HS-5 (cell line): ENCODE measurements at regions not wholly inside any gene's neighbourhood (a gene's known extent, or its start where the extent isn't known, plus 50 kb on each side); places are given as distances from the start of the nearest gene placed in this dataset.

Source experiments
- DNase-seq: peaks from one replicate; pipeline ENCODE4 v3.0.0-alpha.2; 2012; ENCODE audit warnings: low read depth

DNA sequence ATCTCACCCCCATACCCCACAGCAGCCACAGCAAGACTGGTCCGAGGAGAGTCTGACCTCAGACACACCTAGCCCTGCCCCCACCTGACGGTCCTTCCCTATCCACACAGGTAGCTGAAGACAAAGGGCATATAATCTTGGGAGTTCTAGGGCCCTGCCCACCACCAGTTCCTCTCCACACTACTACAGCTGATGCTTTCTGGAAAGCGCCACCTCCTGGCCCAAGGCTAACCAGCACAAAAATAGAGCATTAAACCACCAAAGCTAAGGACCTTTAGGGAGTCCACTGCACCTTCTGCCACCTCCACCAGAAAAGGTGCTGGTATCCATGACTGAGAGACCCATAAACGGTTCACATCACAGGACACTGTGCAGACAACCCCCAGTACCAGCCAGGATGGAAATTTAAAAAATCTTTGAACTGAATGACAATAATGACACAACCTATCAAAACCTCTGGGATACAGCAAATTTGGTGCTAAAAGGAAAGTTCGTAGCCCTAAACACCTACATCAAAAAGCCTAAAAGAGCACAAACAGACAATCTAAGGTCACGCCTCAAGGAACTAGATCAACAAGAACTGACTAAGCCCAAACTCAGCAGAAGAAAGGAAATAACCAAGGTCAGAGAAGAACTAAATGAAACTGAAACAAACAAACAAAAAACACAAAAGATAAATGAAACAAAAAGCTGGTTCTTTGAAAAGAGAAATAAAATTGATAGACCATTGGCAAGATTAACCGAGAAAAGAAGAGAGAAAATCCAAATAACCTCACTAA, 122.1 kb upstream of the TPRG1 start:
- no peak for DNase-seq

DNA sequence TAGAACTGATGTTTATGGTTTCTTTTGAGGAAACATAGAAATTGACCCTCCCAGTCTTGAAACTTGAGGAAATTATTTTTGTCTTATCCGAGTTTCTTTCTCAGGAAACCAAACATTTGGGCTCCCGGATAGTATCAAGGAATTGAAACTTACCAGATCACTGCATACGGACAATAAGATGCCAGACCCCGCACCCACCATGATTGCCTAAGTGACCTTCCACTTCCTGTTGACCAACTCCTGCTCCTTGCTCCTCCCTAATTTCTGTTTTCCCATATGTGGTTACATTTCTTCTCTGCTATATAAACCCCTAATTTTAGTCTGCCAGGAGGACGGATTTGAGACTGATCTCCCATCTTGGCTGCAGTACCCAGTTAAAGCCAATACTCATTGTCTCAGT, 118.4 kb upstream of the TPRG1 start:
- DNase-seq: no peak

DNA sequence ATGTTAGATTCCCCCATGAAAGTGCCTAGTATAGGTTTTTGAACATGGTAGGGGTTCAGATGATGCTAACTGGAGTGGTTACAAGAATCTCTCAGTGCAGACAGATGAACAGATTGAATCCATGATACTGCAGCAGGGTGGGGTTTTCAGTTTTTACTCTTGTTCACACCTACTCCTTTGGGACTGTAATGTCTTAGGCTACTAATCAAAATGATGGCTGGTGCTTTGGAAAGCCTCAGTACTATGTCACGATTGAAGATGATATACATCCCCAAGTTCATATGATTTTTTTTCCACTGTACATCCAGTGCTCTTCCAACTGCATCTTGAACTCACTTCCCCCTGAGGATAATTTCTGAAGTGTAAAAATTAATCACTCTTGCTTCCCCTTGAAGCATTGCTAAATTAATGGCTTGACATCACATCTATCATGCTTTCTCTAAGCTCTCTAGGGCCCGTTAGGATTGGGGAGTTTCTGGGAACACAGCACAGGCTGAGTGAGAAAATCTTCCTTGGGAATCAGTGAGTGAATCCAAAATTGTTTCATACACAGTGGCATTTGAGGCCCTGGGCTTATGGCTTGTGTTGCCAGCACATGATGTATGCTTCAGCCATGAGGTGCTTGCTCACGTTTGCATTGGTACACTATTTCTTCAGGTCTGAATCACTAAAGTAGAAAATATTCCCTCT, 115.0 kb upstream of the TPRG1 start:
- no peak for DNase-seq

DNA sequence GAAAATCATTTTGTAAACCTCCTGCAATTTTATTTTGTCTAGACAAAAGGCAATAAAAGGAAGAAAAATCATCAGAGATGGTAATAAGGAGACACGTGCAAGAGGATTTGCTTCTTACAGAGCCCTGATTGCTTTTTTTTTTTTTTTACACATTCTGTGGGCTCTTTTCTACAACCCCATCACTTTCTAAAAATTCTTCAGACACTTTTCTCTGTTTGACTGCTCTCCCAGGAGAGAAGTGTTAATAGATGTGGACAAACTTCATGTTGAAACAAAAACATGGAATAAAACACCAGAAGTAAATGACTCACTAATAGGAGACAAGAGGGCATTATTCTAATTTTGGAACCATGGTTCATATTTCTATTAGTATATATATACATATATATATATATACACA, 114.4 kb upstream of the TPRG1 start:
- no peak for DNase-seq

DNA sequence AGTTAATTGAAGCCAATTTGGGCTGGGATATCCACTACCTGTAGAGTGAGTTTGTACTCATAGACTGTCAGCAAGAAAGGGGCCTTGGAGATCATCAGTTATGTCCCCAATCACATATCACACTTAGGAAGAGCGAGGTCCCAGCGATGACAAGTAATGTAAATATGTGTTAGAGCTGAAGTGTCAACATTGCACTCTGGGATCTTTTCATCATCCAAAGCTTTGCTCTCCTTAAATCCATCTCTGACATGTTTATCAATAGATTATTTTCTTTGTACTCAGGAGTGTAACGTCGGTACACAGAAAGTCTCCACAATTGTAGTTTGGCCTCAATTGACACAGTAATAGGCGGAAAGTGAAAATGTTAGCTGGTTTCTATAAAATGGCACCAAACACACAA, 113.7 kb upstream of the TPRG1 start:
- DNase-seq: no peak

DNA sequence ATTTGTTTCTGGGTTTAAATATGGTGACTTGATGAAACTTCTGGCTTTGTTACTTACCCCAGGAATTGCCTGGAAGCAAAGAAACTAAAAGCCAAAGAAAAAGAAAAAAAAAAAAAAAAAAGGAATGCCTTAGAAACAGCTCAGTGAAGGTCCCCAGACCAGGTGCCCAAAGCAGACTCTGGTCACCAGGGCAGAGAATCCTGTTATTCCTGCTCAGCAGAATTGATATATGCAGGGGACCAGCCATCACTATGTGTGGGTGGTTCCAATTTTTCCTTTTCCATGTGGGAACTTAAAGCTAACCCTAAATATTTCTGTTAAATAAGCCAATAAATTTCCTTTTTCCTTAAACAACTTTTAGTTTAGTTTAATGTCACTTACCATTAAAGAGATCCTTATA, 100.8 kb upstream of the TPRG1 start:
- DNase-seq: no peak

DNA sequence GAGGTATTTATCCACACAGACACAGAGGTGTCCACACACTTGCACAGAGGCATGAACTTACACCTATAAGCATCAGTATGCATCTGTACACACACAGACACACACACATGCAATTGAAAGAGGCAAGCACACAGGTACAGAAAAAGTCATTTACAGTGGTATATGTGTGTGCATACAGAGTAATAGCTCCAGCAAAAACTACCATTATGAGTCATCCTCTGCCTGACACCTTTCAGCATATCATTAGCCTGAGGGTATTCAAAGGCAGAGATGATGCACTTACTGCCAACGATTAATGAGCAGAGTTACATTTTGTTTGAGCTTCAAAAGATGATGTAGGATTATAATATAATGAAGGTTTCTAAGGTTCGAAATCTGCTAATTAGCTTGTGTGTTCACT, 100.3 kb upstream of the TPRG1 start:
- no peak for DNase-seq

DNA sequence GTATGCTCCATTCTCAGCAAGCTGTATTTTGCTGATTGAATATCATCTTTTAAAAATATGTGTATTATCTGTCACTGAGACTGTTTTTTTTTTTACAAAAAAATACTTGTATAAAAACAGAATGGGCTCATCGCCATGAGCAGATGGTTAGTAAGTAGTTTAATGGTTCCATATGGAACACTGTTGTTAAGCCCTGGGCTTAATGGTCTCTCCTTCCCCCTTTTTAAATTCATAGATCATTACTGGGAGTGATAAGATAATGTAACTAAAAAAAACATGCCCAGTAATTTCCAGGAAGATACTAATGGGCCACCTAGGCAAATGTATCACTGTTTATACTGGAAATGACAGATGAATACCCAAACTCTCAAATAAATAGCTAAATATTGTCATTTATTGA, 95.3 kb upstream of the TPRG1 start:
- DNase-seq: no peak

DNA sequence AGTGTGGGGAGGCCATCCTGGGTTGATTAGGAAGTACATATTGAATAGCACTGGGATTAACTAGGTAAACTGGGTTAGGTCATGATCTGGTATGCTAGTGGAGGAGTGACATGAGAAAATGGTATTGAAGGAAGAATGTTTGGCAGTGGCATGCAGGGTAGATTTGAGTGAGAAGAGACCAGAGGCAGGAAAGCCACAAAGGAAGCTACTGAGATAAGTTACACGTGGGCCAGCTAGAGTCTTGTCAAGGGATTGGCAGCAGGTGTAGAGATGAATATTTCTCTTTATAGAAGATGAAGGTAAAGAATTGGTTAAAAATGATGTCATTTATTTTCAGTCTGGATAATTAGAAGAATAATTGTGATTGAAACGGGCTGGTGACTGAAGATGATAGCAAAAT, 91.0 kb upstream of the TPRG1 start:
- no peak for DNase-seq

DNA sequence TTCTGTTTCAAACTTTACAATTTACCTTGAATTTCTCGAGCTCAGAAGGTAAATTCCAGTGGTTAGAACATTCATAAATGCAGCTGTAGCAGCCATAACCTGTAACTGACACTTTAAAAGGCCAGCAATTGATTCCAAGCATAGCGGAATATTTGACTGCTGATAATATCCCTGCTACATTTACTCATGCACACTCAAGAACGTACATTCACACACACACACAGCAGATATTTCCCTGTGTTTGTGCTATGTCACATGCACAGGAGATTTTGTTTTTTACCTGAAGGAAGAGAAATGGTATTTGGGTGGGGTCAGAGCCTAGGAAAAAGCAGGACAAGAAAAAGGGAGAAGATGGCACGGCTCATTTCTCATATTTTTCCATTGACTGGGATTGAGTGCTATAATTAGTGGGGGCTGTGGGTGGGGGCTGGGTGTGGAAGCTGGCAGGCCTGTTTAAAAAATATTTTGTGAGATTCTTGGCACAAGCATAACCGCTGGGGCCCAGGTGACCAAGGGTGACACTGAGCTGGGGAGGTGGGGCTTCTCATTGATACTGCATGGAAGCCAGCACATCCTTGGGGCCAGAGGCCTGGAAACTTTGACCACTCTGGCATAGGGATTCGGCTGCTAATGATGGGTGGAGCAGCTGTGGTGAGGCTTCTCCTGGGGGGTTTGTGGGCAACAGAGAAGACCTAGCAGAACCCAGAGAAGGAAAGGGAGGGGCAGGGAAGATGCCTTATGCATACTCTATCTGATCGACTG, 88.9 kb upstream of the TPRG1 start:
- DNase-seq: no peak

DNA sequence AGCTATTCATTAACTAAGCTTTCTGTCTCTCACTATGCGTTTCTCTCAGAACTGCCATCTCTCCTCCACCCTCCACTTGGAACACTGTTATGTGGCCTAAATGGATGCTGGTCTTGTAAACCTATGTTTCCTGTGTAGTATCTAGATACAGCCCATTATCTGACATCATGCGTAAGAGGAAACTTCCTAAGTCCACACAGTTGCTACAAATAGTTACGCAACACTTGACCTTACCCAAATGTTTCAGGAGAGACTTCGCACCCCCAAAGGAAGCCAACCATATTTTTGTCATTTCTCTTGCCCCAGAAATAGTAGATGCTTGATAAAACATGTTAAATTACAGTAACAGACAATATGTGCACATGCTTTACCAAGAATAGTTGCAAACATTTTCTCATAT, 87.2 kb upstream of the TPRG1 start:
- DNase-seq: no peak

DNA sequence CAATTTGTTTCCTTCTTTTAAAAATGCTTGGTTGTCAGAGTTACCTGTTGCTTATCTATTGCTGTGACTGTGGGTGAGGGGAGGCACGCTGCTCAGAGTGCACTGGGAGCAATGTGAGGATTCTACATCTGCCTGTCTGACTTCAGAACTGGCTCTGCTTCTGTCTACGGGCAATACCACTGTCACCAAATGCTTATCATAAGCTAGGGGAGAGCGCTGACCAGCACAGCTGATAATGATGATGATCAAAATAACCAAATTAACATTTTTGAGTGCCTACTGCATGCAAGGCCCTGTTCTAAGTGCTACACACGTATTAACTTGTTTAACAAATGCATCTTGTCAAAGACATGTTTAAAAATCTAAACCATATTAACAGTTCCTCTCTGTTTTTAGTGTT, 79.2 kb upstream of the TPRG1 start:
- no peak for DNase-seq

DNA sequence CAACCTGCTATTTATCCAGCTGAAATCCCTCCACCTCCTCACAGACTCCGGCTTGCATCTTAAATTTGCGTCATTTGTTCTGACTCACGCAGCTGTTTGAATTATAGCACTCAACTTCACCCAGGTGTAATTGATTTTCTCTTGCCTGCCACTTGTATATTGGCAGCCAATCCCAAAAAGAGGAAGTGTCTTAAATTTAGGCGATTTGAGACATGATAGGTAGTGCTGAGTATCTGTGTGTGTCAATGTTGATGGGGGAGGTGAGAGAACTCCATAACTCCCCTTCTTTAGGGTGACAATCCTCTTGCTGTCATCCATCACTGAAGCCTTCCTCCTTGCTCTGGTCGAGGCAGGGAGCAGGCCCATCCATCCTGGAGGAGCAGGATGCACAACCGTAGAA, 77.2 kb upstream of the TPRG1 start:
- no peak for DNase-seq

DNA sequence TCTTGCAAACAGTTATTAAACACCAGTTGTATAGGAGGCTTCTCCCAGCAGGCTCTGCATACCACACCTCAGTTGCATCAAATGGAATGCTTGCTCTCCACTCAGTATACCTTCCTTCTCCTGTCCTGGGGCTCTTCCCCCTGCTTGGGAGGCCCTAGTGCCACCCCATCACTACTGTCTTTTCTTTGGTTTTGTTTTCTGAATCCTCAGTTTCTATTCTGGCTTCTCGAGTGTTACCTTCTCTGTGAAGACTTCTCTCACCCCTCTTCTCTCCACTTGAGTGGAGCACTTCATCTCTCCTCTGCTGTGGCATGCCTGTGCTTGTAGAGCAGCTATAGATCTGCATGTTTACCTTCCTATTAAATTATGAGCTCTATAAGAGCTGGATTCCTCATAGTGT, 75.7 kb upstream of the TPRG1 start:
- no peak for DNase-seq

DNA sequence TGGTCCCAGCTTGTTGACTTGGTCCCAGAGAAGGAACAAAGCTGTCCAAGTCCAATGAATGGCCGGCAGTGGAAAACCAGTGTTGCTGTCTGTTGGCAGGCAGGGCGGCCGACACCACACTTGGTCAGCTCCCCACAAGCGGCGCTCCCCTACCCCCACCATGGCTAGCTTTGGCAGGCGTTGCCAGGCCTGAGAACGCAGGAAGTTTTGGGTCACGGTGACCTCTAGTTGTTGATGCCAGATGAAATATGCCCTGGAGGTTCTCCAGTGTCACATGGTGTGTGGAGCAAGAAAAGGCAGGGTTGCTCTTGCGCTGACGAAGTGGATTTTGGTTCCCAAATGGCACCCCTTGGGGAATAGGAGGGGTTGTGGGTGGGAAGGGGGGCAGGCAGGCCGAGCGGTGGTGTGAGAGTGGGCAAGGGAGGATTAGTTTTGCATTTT, 72.7 kb upstream of the TPRG1 start:
- no peak for DNase-seq

DNA sequence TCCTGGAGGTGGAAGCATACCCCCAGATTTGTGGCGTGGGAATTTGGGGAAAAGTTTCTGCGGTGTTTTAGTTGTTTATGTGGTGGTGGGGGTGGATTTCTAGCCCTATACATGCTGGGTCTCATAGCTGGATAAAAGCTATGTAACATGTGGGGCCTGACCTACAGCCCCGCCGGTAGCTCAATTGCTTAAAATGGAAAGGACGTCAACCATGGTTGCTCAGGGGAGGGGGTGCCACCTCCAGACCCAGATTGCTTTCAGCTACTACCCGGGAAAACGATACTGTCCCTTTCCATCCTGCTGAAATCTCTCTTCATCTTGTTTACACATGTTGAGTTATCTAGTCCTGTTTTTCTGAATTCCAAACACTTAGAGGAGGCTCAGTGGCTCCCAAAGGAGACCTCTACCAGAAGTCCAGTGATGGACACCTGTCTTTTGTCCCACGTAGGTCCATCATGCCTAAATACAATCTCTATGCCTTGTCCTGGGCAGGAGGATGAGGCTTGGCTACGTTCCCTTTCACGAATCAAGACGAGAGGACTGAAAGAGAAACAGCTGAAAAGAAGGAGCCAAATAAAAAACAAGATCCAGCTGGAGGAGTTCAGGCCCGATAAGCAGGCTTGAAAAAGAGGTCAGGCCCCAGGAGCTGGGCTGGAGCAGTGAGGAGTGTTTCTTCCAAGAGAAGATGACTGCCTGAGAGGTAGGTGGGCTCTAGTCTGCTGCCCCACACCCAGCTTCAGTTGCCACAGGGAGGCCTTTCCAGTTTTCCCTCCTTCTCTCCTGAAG, 72.1 kb upstream of the TPRG1 start:
- DNase-seq: no peak

DNA sequence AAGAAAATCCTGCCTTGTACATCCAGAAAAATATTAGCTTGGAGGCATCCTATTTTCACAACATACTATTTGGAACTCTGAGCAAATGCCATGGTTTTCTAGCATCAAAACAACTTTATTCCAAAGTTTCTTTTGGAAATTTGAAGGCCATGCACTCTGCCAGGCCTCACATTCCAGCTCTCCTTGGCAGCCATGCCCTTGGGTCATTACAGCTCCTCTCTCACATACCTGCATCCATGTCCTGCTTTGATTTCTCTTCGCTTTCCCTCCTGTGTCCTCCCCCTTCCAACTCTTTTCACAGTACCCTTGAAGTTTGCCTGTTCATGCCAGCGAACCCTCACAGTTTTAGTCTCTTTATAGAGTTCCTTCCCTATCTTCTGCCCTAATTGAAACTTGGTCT, 70.9 kb upstream of the TPRG1 start:
- DNase-seq: no peak

DNA sequence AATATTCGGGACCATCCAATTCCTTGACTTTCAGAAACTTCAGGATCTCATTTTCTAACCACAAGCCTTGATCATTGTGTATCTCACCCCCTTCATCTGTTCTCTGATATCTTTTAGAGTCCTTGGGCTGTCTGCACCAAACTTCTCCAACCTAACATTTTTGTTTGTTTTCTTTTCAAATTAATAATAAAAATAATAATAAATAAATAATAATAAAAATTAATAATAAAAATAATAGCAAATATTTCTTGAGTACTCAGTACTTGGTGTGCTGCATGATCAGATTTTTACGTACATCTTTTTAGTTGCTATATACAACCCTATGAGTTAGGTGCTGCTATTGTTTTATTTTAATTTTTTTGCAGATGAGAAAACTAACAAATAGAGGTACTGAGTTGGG, 70.2 kb upstream of the TPRG1 start:
- DNase-seq: no peak

DNA sequence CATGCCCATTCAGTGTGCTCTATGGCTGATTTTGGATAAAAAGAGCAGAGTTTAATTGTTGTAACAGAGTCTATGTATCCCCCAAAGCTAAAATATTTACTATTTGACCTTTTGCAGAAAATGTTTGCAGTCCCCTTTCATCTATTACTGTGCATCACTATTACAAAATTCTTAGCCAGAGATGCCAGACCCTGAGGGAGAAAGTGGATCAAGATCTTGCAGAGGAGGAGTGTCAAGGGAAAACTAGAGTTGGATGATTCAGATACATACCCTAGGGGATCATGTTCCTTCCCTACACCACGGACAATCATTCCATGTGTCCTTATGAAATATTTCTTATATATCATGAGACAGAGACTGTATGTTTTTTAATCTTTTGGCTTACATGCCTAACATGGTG, 68.6 kb upstream of the TPRG1 start:
- no peak for DNase-seq

DNA sequence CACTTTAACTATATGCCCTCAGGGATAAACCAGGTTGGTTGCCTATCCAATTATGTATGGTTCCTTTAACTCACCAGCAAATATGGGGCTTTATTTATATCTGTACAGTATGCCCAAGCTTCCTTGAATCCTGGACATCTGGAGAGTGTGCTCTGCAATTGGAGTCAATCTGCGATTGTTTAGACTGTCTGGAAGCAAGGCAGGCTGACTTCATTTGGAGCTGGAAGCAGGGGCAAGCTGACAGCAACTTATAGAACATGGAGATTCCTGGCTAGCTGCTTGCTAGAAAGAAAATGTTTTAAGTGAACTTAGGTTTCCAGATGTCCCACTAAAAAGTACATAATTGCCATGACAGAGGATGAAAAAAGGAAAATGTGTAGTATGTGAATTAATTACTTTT, 63.7 kb upstream of the TPRG1 start:
- no peak for DNase-seq

DNA sequence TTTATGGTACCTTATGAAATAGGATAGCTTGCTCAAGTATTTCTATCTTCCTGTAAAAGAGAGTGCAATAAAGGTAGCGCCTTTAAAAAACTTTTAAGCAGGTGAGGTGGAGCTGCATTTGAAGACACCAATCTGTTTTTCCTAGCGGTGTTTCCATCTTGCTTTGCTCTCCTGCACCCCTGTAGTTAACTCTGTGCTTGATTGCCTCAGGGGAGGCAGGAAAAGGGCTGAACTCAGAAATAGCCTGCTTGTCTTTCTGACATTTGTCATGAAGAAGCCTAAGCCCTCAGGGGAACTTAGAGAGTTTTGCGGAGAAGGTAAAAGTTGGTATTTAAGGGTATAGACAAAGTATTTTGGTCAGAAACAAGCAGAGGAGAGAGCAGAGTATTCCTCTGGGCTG, 63.0 kb upstream of the TPRG1 start:
- no peak for DNase-seq

DNA sequence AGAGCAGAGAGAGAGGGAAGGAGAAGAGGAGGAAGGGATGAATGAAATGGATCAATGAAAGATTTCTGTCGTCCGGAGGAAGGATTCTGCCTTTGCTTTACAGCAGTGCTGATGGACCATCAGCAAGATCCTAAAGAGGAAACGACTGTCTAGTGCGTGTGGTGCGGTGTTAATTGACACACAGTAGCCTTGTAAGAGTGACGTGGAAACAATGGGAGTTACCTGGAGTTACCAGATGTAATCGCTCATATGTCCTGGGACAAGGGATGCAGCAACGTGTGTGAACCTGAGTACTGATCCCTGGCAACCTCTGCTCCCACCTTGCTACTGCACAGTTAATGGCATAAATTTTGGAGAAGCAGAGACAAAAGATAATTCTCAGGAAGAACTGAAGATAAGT, 62.6 kb upstream of the TPRG1 start:
- no peak for DNase-seq
